Thyroid gland (tissue), 4 donors: ENCODE measurements at regions not wholly inside any gene's neighbourhood (a gene's known extent, or its start where the extent isn't known, plus 50 kb on each side); places are given as distances from the start of the nearest gene placed in this dataset.

Experiments used
- POLR2A ChIP-seq, 2 donors: fragments of 450-650 bp; IDR thresholded peaks; one replicate each; pipeline ENCODE4 v1.6.1; 2017; ENCODE audit warnings: antibody characterized with exemption in 2 of 2, mild to moderate bottlenecking in 2 of 2, moderate library complexity in 1 of 2
- TF ChIP-seq, protein P1 (sequence below), 6 experiments: fragments of 200-600 bp in 3 of 6; fragments of 450-650 bp in 3 of 6; sonication (generic) in 3 of 6; IDR thresholded peaks; one replicate each; pipeline ENCODE4 v1.5.1; 2016 to 2019; ENCODE audit warnings: antibody characterized with exemption in 6 of 6, mild to moderate bottlenecking in 2 of 6, inconsistent platforms in 1 of 6, moderate library complexity in 1 of 6

DNA sequence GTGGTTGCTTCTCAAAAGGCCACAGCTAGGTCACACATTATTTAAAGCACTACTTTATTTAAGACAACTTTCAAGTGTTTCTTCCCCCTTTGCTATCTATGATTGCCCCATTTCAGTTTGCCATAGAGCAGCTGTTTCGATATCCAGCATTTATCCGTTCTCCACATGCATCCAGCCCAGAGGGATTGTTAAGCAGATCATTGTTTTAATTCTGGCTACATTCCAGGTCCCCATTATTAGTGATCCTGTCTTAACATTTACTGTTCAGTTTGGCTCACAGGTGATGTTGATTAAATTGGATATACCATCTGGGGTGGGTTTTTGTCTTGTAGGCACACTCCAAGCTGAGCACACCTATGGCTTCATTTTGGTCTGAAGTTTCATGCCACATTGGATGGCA lies 638.7 kb downstream of the ZEB2 start:
- TF ChIP-seq, protein P1, sequence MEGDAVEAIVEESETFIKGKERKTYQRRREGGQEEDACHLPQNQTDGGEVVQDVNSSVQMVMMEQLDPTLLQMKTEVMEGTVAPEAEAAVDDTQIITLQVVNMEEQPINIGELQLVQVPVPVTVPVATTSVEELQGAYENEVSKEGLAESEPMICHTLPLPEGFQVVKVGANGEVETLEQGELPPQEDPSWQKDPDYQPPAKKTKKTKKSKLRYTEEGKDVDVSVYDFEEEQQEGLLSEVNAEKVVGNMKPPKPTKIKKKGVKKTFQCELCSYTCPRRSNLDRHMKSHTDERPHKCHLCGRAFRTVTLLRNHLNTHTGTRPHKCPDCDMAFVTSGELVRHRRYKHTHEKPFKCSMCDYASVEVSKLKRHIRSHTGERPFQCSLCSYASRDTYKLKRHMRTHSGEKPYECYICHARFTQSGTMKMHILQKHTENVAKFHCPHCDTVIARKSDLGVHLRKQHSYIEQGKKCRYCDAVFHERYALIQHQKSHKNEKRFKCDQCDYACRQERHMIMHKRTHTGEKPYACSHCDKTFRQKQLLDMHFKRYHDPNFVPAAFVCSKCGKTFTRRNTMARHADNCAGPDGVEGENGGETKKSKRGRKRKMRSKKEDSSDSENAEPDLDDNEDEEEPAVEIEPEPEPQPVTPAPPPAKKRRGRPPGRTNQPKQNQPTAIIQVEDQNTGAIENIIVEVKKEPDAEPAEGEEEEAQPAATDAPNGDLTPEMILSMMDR (IDR thresholded peaks at IDR 0.05): no peak
- no peak for TF ChIP-seq POLR2A (IDR thresholded peaks at IDR 0.05)
